Astrocyte of the cerebellum (primary cell): ENCODE measurements at regions not wholly inside any gene's neighbourhood (a gene's known extent, or its start where the extent isn't known, plus 50 kb on each side); places are given as distances from the start of the nearest gene placed in this dataset.

Experiments used
- DNase-seq: peaks from one replicate; pipeline ENCODE4 v3.0.0-alpha.2; 2011; ENCODE audit warnings: low read depth
- H3K4me3 ChIP-seq: 2 replicates; pipeline ENCODE4 v1.5.1; 2011; ENCODE audit warnings: mild to moderate bottlenecking, low read depth, low read length, moderate library complexity
- CTCF ChIP-seq: IDR thresholded peaks from 2 replicates; pipeline ENCODE4 v1.5.1; 2012; ENCODE audit warnings: low read length, low read depth, moderate library complexity, mild to moderate bottlenecking; ENCODE audit errors: missing control alignments
- in situ Hi-C: cut with HindIII; loops from 2 replicates; pipeline ENCODE4 v1.10.0; 2017; ENCODE audit warnings: low sequenced_read_pairs

- TF ChIP-seq CTCF = no peak
- DNase-seq = no peak
- no peak overlapping the region for H3K4me3 ChIP-seq
- in situ Hi-C loops = no loop called here
Measured at GRCh38 chr7:47215049-47215448, 366.9 kb downstream of the TNS3 start.

GRCh38 chr7:47213276-47213675 lies 368.6 kb downstream of the TNS3 start:
- TF ChIP-seq CTCF = no peak
- no peak for DNase-seq
- in situ Hi-C loops = no loop called here
- no peak overlapping the region for H3K4me3 ChIP-seq

- TF ChIP-seq CTCF = no peak
- no peak for DNase-seq
- no peak overlapping the region for H3K4me3 ChIP-seq
- in situ Hi-C loops = no loop called here
Measured at GRCh38 chr7:47211519-47211973, 370.4 kb downstream of the TNS3 start.

GRCh38 chr7:47210281-47210854 lies 371.5 kb downstream of the TNS3 start:
- no peak for TF ChIP-seq CTCF
- in situ Hi-C loops = no loop called here
- H3K4me3 ChIP-seq = no peak overlapping the region
- no peak for DNase-seq

GRCh38 chr7:47207956-47208355 lies 374.0 kb downstream of the TNS3 start:
- no peak overlapping the region for H3K4me3 ChIP-seq
- in situ Hi-C loops = no loop called here
- DNase-seq = no peak
- TF ChIP-seq CTCF = no peak

GRCh38 chr7:47204709-47205108 lies 377.2 kb downstream of the TNS3 start:
- in situ Hi-C loops = no loop called here

More at GRCh38 chr7:47204709-47205108, 377.2 kb downstream of the TNS3 start:
- no peak for DNase-seq
- TF ChIP-seq CTCF = no peak
- no peak overlapping the region for H3K4me3 ChIP-seq
